ENCODE measurements at regions not wholly inside any gene's neighbourhood (a gene's known extent, or its start where the extent isn't known, plus 50 kb on each side); places are given as distances from the start of the nearest gene placed in this dataset.
"Not testable (repeated sequence)": the region's sequence is repeated elsewhere in the genome, so short reads cannot be mapped to it uniquely, and the experiment has no call there.

DNA sequence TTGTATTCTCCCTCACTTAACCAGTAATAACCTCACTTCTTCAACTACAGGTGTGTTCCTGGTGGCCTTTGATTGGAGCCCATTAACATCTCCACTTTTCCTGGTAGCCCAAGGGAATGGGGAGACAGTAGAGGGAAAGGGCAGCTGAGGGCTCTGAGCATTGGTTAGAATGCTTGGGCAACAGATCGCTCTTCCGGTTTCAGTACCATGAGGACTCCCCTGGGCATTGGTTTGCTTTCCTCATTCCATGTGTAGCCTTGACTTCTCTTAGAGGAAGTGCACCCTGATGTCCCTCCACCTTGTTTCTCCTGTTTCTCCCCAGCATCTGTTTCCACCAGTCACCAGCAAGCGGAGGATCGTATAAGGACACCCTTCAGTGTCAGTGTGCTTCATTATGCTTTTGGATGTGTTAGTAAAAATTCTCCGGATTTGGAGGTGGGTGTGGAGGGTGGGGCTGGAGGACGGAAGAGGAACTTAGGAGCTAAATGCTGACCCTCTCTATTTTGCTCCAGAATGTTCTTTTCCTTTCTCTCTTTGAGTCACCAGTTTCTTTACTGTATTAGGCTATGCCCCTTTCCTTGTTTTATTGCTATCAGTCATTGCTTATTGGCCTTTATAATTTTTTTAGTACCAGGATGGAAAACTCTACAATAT, 50.6 kb upstream of the ZNG1B start:
- CTCF ChIA-PET (ENCODE audit: low intra/inter-chr PET ratio, low total read pairs); H3K4me1 ChIP-seq (ENCODE audit: insufficient read depth, low read length); FAIRE-seq; DNase-seq (ENCODE audit: low spot score); H3K27ac ChIP-seq (ENCODE audit: extremely low read length, insufficient read depth, low read length); H3K4me3 ChIP-seq (replicated peaks in 1 of 3; ENCODE audit: insufficient read depth in 1 of 3, low read depth in 2 of 3, low read length in 3 of 3); H3K9me3 ChIP-seq (ENCODE audit: low read length); H4K20me1 ChIP-seq (ENCODE audit: insufficient read depth, low read length); H2AFZ ChIP-seq (ENCODE audit: low read length); H3K4me2 ChIP-seq (ENCODE audit: low read depth, low read length); POLR2A ChIA-PET; H3K79me2 ChIP-seq (ENCODE audit: insufficient read depth, low read length); ATAC-seq; BruUV-seq (replicated peaks); H3K9ac ChIP-seq (ENCODE audit: insufficient read depth, low read depth, low read length); in situ Hi-C loops (cut with HindIII; ENCODE audit: extremely low pct_ligation_motif_present, low pct_unique_long_range_greater_than_20kb); H3K27me3 ChIP-seq (ENCODE audit: control insufficient read depth in 1 of 2, insufficient read depth in 2 of 2, low read length in 2 of 2); intact Hi-C loops (cut with micrococcal nuclease; ENCODE audit: unreplicated experiment); H3K36me3 ChIP-seq (replicated peaks in 1 of 2; ENCODE audit: control insufficient read depth in 1 of 2, insufficient read depth in 2 of 2, low read length in 2 of 2): not testable (repeated sequence)
- whole genome bisulfite sequencing (ENCODE audit: low lambda C conversion rate) = 65% methylated on average over 6 of the region's 6 CpGs

DNA sequence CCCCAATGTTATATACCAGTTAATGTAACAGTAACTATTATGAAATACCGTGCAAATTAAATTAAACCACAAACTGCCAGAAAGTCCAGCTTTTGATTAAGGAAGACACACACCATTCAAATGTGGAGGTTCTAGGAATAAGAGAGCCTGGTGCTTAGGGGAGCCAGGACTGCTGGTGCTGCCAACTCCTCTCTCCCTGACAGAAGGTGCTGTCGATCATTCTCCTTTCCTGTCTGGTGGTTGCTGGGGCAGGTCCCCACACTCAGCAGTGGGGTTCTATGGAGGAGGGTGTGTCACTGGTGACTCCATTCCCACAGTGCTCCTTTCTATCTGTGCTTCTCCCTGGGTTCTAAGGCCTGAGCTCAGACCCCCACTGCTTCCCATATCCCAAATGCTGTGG, 57.9 kb upstream of the ZNG1B start:
- in situ Hi-C loops (cut with HindIII; ENCODE audit: extremely low pct_ligation_motif_present, low pct_unique_long_range_greater_than_20kb) = loop anchor here (10.0 kb wide), 1 partner anchor 295 kb away; no protein-coding TSS in a partner anchor
- not testable (repeated sequence) for BruUV-seq (replicated peaks)

DNA sequence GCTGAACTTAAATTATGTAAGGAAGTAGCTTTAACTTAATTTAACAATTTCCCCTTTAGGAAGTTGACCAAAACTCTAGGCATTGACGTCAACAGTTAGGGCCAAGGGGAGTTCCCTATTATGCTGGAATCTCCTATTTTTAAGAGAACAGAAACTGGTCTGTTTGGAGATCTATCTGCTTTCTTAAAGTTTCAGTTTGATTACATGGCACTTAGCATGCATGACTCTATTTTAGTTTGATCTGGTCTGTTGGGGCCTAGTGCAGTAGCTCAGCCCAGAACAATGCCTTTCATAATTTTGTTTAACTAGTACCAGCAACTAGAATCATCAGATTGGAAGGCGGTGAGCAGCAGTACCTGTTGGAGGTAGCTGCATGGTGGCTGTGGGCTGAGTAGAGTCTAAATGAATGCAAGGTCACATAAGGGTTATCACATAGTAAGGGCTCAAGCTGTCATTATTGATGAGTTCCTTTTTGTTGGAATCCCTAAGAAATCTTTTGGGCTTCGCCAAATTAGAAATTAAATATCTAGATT, 60.5 kb upstream of the ZNG1B start:
- Histone ChIP-seq H3K9me3 (ENCODE audit: low read length) (no peaks in the 10 kb centered on the region), H3K4me1 (ENCODE audit: insufficient read depth, low read length) (no peaks in the 10 kb centered on the region), H4K20me1 (ENCODE audit: insufficient read depth, low read length) (no peaks in the 10 kb centered on the region), H2AFZ (ENCODE audit: low read length) (no peak overlapping the region), H3K27me3 (ENCODE audit: control insufficient read depth in 1 of 2, insufficient read depth in 2 of 2, low read length in 2 of 2) (no peaks in the 10 kb centered on the region), H3K27ac (ENCODE audit: extremely low read length, insufficient read depth, low read length) (no peak overlapping the region), H3K79me2 (ENCODE audit: insufficient read depth, low read length) (no peaks in the 10 kb centered on the region), H3K36me3 (replicated peaks in 1 of 2; ENCODE audit: control insufficient read depth in 1 of 2, insufficient read depth in 2 of 2, low read length in 2 of 2) (no peaks in the 10 kb centered on the region), H3K9ac (ENCODE audit: insufficient read depth, low read depth, low read length) (no peak overlapping the region), H3K4me3 (replicated peaks in 1 of 3; ENCODE audit: insufficient read depth in 1 of 3, low read depth in 2 of 3, low read length in 3 of 3) (no peak overlapping the region), H3K4me2 (ENCODE audit: low read depth, low read length) (no peak overlapping the region)
- ChIA-PET CTCF (ENCODE audit: low intra/inter-chr PET ratio, low total read pairs) (no interaction called here), POLR2A (no interaction called here)
- DNase-seq (ENCODE audit: low spot score) (no peak), ATAC-seq (no peak), FAIRE-seq (no peak)
- intact Hi-C loops (cut with micrococcal nuclease; ENCODE audit: unreplicated experiment) = no loop called here
- WGBS (ENCODE audit: low lambda C conversion rate) = 48% methylated on average over 3 of the region's 3 CpGs
- in situ Hi-C loops (cut with HindIII; ENCODE audit: extremely low pct_ligation_motif_present, low pct_unique_long_range_greater_than_20kb) = loop anchor here (10.0 kb wide), 1 partner anchor 292 kb away; no protein-coding TSS in a partner anchor
- BruUV-seq (replicated peaks) = no TSS peak
- TF ChIP-seq, protein P1, sequence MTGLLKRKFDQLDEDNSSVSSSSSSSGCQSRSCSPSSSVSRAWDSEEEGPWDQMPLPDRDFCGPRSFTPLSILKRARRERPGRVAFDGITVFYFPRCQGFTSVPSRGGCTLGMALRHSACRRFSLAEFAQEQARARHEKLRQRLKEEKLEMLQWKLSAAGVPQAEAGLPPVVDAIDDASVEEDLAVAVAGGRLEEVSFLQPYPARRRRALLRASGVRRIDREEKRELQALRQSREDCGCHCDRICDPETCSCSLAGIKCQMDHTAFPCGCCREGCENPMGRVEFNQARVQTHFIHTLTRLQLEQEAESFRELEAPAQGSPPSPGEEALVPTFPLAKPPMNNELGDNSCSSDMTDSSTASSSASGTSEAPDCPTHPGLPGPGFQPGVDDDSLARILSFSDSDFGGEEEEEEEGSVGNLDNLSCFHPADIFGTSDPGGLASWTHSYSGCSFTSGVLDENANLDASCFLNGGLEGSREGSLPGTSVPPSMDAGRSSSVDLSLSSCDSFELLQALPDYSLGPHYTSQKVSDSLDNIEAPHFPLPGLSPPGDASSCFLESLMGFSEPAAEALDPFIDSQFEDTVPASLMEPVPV (CRISPR knock-in tag; IDR thresholded peaks at IDR 0.05) = no peak
- TF ChIP-seq, protein P2, sequence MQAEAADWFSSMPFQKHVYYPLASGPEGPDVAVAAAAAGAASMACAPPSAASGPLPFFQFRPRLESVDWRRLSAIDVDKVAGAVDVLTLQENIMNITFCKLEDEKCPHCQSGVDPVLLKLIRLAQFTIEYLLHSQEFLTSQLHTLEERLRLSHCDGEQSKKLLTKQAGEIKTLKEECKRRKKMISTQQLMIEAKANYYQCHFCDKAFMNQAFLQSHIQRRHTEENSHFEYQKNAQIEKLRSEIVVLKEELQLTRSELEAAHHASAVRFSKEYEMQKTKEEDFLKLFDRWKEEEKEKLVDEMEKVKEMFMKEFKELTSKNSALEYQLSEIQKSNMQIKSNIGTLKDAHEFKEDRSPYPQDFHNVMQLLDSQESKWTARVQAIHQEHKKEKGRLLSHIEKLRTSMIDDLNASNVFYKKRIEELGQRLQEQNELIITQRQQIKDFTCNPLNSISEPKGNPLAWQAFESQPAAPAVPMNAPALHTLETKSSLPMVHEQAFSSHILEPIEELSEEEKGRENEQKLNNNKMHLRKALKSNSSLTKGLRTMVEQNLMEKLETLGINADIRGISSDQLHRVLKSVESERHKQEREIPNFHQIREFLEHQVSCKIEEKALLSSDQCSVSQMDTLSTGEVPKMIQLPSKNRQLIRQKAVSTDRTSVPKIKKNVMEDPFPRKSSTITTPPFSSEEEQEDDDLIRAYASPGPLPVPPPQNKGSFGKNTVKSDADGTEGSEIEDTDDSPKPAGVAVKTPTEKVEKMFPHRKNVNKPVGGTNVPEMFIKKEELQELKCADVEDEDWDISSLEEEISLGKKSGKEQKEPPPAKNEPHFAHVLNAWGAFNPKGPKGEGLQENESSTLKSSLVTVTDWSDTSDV (CRISPR knock-in tag; IDR thresholded peaks at IDR 0.05) = no peak
- TF ChIP-seq, protein P3, sequence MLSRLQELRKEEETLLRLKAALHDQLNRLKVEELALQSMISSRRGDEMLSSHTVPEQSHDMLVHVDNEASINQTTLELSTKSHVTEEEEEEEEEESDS (CRISPR knock-in tag; IDR thresholded peaks at IDR 0.05; ENCODE audit: borderline replicate concordance) = no peak
- TF ChIP-seq DMAP1 (CRISPR knock-in tag; IDR thresholded peaks at IDR 0.05) = no peak
- no peak for TF ChIP-seq ZNF17 (CRISPR knock-in tag; IDR thresholded peaks at IDR 0.05)
- TF ChIP-seq ZNF674 (CRISPR knock-in tag; IDR thresholded peaks at IDR 0.05; ENCODE audit: low read depth) = no peak

More for the DNA sequence above, 57.9 kb upstream of the ZNG1B start:
- H3K27ac ChIP-seq (ENCODE audit: extremely low read length, insufficient read depth, low read length); intact Hi-C loops (cut with micrococcal nuclease; ENCODE audit: unreplicated experiment); POLR2A ChIA-PET; H3K4me2 ChIP-seq (ENCODE audit: low read depth, low read length); H3K27me3 ChIP-seq (ENCODE audit: control insufficient read depth in 1 of 2, insufficient read depth in 2 of 2, low read length in 2 of 2); H4K20me1 ChIP-seq (ENCODE audit: insufficient read depth, low read length); H3K4me3 ChIP-seq (replicated peaks in 1 of 3; ENCODE audit: insufficient read depth in 1 of 3, low read depth in 2 of 3, low read length in 3 of 3); H3K4me1 ChIP-seq (ENCODE audit: insufficient read depth, low read length); H3K9ac ChIP-seq (ENCODE audit: insufficient read depth, low read depth, low read length); DNase-seq (ENCODE audit: low spot score); FAIRE-seq; H3K9me3 ChIP-seq (ENCODE audit: low read length); CTCF ChIA-PET (ENCODE audit: low intra/inter-chr PET ratio, low total read pairs); H3K36me3 ChIP-seq (replicated peaks in 1 of 2; ENCODE audit: control insufficient read depth in 1 of 2, insufficient read depth in 2 of 2, low read length in 2 of 2); H2AFZ ChIP-seq (ENCODE audit: low read length); ATAC-seq; H3K79me2 ChIP-seq (ENCODE audit: insufficient read depth, low read length): not testable (repeated sequence)
- 41% methylated on average over 2 of the region's 2 CpGs for WGBS (ENCODE audit: low lambda C conversion rate)
